Vagina (tissue), 2 donors: ENCODE measurements at regions not wholly inside any gene's neighbourhood (a gene's known extent, or its start where the extent isn't known, plus 50 kb on each side); places are given as distances from the start of the nearest gene placed in this dataset.

Experiments used
- POLR2AphosphoS5 ChIP-seq, 2 donors: sonication (generic); formaldehyde crosslinking; IDR thresholded peaks; one replicate each; pipeline ENCODE4 v1.9.0; 2017; ENCODE audit warnings: antibody characterized with exemption in 2 of 2, mild to moderate bottlenecking in 2 of 2, low read depth in 1 of 2; ENCODE audit not compliant: insufficient read depth in 1 of 2
- TF ChIP-seq, protein P1 (sequence below), 3 experiments: fragments of 450-650 bp in 2 of 3; fragments of 200-600 bp in 1 of 3; sonication (generic) in 1 of 3; IDR thresholded peaks; one replicate each; pipeline ENCODE4 v1.5.1; 2017 to 2019; ENCODE audit warnings: antibody characterized with exemption in 3 of 3, mild to moderate bottlenecking in 2 of 3, moderate library complexity in 2 of 3

DNA sequence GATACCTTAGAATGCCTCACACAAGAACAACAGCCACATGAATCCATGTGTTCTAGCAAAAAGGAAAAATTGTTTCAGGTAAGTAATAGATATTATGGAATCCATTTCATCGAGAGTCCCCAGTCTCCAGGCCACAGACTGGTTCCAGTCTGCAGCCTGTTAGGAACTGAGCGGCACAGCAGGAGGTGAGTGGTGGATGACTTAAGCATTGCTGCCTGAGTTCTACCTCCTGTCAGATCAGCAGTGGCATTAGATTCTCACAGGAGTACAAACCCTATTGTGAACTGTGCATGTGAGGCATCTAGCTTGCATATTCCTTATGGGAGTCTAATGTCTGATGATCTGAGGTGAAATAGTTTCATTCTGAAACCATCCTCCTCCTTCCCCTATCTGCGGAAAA, 207.0 kb downstream of the CSNK1G3 start:
- TF ChIP-seq, protein P1, sequence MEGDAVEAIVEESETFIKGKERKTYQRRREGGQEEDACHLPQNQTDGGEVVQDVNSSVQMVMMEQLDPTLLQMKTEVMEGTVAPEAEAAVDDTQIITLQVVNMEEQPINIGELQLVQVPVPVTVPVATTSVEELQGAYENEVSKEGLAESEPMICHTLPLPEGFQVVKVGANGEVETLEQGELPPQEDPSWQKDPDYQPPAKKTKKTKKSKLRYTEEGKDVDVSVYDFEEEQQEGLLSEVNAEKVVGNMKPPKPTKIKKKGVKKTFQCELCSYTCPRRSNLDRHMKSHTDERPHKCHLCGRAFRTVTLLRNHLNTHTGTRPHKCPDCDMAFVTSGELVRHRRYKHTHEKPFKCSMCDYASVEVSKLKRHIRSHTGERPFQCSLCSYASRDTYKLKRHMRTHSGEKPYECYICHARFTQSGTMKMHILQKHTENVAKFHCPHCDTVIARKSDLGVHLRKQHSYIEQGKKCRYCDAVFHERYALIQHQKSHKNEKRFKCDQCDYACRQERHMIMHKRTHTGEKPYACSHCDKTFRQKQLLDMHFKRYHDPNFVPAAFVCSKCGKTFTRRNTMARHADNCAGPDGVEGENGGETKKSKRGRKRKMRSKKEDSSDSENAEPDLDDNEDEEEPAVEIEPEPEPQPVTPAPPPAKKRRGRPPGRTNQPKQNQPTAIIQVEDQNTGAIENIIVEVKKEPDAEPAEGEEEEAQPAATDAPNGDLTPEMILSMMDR (IDR thresholded peaks at IDR 0.05), result no peak
- no peak for TF ChIP-seq POLR2AphosphoS5 (IDR thresholded peaks at IDR 0.05; ENCODE audit: insufficient read depth in 1 of 2, low read depth in 1 of 2)
